ENCODE measurements at regions not wholly inside any gene's neighbourhood (a gene's known extent, or its start where the extent isn't known, plus 50 kb on each side); places are given as distances from the start of the nearest gene placed in this dataset.

DNA sequence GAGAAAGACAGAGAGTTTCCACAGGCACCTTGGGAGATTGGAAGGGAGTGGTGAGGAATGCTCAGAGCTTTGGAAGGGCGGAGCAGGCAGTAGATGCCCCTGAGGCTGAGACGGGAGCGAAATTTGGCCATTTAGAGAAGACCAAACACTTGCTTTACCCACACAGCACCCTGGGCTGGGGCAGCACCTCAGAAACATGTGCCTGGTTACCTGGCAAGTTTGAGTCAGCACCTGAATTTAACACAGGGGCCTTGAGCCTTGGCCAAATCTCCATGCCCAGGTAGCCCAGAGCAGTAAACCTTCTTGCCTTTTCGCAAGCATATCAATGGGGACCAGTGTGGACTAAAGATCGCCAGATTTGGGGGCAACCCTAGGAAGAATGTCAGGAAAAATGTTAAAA, 111.9 kb upstream of the NFE2L3 start:
- no peak for DNase-seq (ENCODE audit: low spot score)

DNA sequence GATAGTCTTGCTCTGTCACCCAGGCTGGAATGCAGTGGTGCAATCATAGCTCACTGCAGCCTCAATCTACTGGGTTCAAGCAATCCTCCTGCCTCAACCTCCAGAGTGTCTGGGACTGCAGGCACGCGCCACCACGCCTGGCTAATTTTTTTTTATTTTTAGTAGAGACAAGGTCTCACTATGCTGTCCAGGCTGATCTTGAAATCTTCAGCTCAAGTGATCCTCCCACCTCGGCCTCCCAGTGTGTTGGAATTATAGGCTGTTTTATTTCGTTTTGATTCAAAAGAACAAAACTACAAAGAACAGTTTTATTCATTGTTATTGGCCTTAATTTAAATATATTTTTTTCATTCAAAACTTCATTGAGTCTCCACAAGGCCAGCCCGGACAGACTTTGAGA, 109.8 kb upstream of the NFE2L3 start:
- no peak for DNase-seq (ENCODE audit: low spot score)

DNA sequence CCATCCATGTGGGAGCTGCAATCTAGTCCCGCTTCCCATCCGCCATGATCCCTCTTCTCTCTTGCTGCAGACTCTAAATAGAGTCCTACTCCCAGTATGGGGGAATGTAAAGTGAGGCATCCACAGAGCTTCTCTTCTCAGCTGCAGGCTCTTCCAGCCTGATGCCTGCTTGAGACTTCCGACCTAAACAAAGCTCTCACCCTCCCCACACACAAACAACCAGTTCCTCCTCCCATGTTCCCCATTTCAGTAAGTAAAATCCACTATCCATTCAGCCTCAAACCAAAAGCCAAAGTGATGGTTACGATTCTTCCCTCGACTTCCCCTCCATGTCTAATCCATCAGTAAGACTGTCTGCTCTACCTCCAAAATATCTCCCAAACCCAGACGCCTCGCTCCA, 108.2 kb upstream of the NFE2L3 start:
- DNase-seq (ENCODE audit: low spot score): no peak

- no peak for DNase-seq (ENCODE audit: low spot score)
Observed at GRCh38 chr7:26044320-26044719, 107.7 kb upstream of the NFE2L3 start.

DNA sequence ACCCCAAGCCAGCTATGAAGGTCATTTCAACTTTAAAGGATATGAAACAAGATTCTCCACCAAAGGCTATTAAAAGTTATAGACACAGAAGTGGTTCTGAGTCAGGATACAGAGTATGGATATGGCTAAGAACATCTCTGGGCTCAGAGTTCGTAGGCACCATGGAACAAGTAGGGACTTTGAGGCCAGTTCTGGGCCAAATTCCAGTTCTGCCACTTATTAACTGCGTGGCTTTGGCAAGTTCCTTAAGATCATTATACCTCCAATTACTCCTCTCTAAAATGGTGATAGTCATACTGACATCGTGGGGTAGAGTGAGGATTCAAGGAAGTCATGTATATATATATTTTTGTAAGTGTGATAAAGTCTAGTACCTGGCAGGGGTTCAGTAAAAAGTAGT, 105.8 kb upstream of the NFE2L3 start:
- DNase-seq (ENCODE audit: low spot score): no peak

DNA sequence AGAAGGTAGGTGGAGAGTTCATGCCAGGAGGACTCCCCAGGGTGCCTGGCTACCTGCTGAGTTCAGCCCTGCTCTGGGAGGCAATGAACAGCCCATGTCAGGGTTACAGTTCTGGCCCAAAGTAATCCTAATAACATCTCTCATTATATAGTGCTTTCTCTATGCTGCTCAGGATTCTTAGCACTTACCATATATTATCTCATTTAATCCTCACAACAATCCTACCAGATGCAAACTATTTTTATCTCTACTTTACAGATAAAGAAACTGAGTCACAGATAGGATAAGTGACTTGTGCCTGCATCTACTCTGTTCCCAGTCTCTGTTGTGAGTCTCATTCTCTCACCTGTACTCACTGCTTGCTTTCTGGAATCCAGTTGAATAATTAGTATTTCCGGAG, 105.1 kb upstream of the NFE2L3 start:
- DNase-seq (ENCODE audit: low spot score): no peak

DNA sequence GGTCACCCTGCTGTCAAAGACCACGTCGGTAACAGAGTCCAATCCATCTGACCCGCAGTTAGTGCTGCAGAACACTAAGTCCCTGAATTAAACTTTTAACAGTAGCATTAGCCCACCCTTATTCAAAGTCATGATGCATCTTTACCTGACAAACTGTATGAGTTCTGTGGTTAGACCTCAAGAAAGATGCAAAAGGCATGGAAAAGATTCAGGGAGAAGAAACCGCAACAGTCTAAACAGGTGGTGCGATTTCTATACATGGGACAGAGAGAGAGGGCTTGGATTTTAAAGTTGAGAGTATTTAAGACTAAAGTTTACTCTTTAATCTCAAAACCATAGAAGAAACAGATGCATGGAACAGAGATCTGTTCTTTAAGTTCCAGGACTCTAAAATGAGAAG, 103.3 kb upstream of the NFE2L3 start:
- DNase-seq (ENCODE audit: low spot score): no peak

DNA sequence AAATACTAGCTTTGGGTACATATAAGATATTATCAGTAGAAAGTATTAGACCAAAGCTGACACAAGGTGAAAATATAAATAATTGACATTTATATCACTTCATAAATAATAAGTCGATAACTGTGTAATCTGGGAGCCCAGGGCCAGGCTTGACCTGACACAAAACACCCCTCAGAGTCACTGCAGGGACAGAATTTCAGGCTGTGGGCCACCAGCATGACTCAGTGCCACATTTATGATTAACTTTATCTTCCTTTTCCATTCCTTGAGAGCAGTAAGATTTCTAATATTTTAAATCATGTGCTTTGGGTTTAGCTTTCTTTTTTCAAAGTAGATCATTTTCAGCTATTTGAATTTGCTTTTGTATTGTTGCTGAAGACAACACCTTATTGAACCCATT, 102.9 kb upstream of the NFE2L3 start:
- DNase-seq (ENCODE audit: low spot score): no peak

GRCh38 chr7:26051021-26051420, 101.0 kb upstream of the NFE2L3 start:
- no peak for DNase-seq (ENCODE audit: low spot score)

DNA sequence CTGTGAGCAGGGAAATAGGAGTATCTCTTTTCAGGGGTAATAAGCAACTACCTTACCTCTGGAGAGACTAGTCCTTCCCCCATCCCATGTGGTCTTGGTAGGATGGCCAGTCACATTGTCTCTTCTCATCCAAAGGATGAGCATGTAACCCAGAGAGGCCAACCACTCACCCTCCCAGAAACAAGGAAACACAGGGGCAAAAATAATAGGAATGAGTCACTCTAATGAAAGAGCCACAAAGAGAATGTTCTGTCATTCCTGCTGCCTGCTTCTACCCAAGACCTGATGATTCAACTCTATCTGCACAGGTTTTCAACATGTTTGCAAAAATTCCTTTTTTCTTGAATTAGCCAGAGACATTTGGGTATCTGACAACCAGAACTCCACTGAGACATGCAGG, 99.3 kb upstream of the NFE2L3 start:
- no peak for DNase-seq (ENCODE audit: low spot score)

DNA sequence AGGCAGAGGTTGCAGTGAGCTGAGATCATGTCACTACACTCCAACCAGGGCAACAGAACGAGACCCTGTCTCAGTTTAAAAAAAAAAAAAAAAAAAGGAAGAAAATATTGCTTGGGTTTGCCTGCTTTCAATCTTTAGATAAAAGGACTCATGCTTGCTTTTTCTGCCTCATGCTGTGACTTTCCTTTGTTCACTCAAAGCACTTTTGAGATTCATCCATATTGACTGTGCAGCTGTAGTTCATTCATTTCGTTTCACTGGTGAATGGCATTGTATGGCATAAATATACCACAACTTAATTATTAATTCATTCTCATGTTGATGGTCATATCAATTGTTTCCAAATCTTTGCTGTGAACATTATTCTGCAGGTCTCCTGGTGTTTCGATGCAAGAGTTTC, 97.6 kb upstream of the NFE2L3 start:
- DNase-seq (ENCODE audit: low spot score): no peak

- DNase-seq (ENCODE audit: low spot score): no peak
Observed at GRCh38 chr7:26055241-26055640, 96.8 kb upstream of the NFE2L3 start.

DNA sequence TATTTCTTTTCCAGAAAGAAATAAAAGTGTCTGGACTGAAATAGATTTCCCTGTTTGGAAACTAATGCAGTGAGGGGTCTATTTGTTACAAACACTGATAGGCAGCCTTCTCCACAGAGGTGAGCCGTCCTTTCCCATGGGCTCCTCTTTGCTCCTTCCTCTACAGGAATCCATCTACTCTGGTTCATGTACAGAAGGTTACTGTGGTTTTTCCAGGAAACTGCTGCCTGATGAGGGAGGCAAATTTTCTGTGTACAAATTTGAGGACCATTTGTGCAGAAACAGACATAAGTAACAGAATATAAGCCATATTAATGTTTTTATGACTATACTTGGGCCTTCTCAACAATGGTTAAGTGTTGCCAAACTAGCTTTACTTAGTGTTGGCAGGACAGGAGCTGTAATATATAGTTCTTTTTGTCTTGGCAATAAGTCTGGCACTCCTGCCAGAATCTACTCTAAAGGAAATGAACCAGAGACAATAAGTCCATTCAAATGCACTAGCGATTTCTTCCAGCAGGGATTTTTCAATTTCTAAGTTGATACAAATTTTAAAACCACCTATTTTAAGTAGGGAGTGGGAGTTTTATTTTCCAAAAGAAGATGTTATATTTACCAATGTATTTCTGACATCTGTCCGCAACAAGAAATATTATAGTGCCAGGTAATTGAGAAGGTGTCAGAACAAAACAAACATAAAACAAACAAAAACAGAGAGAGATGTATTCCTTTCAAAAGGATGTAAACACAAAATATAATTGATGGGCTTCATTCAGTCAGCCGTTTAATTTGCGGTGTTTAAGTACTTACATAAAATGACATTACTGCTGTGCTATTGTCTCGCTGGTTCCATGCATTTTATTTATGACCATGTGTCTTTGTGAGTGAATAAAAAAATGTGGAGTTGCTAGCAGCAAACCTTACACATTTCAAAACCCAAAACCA, 91.0 kb upstream of the NFE2L3 start:
- no peak for DNase-seq (ENCODE audit: low spot score)

- DNase-seq (ENCODE audit: low spot score): peak; percentile 43
Observed at GRCh38 chr7:26061678-26062603, 90.1 kb upstream of the NFE2L3 start.

- DNase-seq (ENCODE audit: low spot score): no peak
Observed at GRCh38 chr7:26065652-26066051, 86.3 kb upstream of the NFE2L3 start.

DNA sequence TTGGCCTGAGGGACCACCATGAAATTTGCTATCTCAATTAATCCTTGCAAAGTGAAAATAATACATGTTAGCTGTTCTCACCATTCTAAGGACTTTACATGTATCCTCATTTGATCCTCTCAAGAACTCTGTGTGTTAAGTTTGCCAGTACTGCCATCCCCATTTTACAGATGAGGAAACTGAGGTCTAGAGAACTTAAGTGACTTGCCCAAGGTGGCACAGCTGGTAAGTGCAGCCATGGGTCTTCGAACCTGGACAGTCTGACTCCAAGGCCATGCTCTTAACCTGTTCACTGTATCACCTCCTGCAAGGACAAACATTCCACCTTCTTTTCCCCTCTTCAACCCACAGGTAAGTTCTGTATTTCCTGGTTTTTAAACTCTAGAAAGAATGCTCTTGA, 85.3 kb upstream of the NFE2L3 start:
- DNase-seq (ENCODE audit: low spot score): no peak

DNA sequence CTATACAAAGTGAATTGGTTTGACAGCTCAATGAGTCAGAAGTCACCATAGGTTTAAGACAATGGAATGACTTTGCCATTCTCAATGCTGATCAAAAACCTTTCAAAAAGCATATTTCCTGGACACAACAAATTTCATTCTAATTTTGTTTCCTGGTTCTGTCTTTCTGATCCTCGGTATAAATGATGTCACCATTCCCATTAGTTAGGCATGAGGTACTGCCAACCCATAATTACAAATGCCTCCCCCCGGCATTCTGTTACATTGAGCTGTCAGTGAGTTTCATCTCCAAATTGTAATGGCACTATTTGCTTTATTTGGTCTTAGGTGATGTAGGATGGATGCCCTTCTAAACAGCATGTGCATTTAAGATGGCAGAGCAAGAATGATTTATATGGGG, 81.7 kb upstream of the NFE2L3 start:
- DNase-seq (ENCODE audit: low spot score): no peak

- DNase-seq (ENCODE audit: low spot score): no peak
Observed at GRCh38 chr7:26071622-26072456, 80.2 kb upstream of the NFE2L3 start.

DNA sequence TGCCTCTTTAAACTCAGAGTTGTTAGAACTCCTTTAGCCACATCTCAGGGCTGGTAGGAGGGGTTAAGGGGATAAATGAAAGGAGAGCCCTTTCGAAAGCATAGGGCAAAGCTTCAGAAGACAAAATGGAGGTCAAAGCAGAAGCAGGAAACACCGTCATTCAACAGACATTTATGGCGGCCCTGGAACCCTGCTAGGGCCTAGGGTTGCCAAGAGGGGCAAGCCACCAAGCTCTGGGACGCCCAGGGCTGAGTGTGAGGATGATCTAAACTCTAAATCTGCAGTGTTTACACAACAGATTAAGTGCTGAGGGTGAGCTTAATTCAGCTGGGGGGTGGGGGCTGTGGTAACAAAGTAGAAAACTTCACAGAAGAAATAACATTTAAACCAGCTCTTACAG, 79.0 kb upstream of the NFE2L3 start:
- DNase-seq (ENCODE audit: low spot score): no peak

DNA sequence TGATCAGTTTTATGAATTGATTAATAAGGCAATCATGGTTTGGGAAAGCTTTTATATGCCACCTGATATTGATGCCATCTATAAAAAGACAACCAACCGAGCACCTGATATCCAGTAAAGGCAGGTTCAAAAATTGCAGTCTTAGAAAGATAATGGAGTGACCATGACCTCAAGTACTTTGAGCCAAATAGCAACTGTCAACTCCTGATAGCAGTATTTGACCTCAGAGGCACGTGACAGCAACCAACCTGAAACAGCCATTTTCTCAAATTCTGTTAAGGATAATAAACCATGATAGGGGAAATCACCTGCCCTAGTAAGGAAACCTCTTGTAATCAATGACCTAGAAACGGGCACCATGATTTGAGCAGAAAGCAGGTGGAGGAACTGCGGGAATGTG, 77.1 kb upstream of the NFE2L3 start:
- no peak for DNase-seq (ENCODE audit: low spot score)

DNA sequence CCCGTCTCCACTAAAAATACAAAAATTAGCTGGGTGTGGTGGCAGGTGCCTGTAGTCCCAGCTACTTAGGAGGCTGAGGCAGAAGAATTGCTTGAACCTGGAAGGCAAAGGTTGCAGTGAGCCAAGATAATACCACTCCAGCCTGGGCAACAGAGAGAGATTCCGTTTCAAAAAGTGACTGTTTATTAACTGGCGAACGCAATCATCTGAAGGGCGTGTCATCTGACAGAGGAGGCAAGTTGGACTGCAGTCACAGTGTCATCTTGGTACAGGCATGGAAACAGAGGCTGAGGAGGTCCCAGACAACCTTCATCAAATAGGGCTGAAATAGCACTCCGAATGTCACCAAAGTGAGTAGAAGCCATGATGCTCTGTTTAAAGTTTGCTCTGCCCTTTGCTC, 75.3 kb upstream of the NFE2L3 start:
- no peak for DNase-seq (ENCODE audit: low spot score)

Measured in HuH-7.5 (cell line).